MM.1S (cell line): ENCODE measurements at regions not wholly inside any gene's neighbourhood (a gene's known extent, or its start where the extent isn't known, plus 50 kb on each side); places are given as distances from the start of the nearest gene placed in this dataset.

Experiments
- DNase-seq: peaks from one replicate; pipeline ENCODE4 v3.0.0-alpha.2; 2015
- H2AFZ ChIP-seq: fragments of 300-600 bp; sonication (generic); 2 replicates; pipeline ENCODE4 v1.6.0; 2016; ENCODE audit warnings: antibody characterized with exemption, low read length
- H3F3A ChIP-seq: fragments of 300-600 bp; sonication (generic); 2 replicates; pipeline ENCODE4 v1.6.1; 2016; ENCODE audit warnings: mild to moderate bottlenecking, antibody characterized with exemption, low read length, moderate library complexity, mixed read lengths; ENCODE audit not compliant: insufficient read depth
- H3K27ac ChIP-seq: fragments of 300-600 bp; sonication (generic); 2 replicates; pipeline ENCODE4 v1.5.1; 2016; ENCODE audit warnings: mild to moderate bottlenecking, low read length
- H3K27me3 ChIP-seq: fragments of 300-600 bp; sonication (generic); replicated peaks from 2 replicates; pipeline ENCODE4 v1.6.0; 2016; ENCODE audit warnings: low read length; ENCODE audit not compliant: insufficient read depth
- H3K36me3 ChIP-seq: fragments of 300-600 bp; sonication (generic); replicated peaks from 2 replicates; pipeline ENCODE4 v1.6.1; 2016; ENCODE audit warnings: mild to moderate bottlenecking, low read length, mixed read lengths; ENCODE audit not compliant: insufficient read depth
- H3K4me1 ChIP-seq: fragments of 300-600 bp; sonication (generic); 2 replicates; pipeline ENCODE4 v1.6.1; 2016; ENCODE audit warnings: low read length, mixed read lengths
- H3K4me2 ChIP-seq: fragments of 300-600 bp; sonication (generic); 2 replicates; pipeline ENCODE4 v1.6.0; 2016; ENCODE audit warnings: low read depth, low read length
- H3K4me3 ChIP-seq: fragments of 300-600 bp; sonication (generic); 2 replicates; pipeline ENCODE4 v1.5.1; 2016; ENCODE audit warnings: low read length, mixed read lengths
- H3K79me2 ChIP-seq: fragments of 300-600 bp; sonication (generic); 2 replicates; pipeline ENCODE4 v1.6.1; 2016; ENCODE audit warnings: mixed run types, low read length, mixed read lengths
- H3K9ac ChIP-seq: fragments of 300-600 bp; sonication (generic); 2 replicates; pipeline ENCODE4 v1.6.1; 2016; ENCODE audit warnings: low read length, mixed read lengths
- H3K9me2 ChIP-seq: fragments of 300-600 bp; sonication (generic); replicated peaks from 2 replicates; pipeline ENCODE4 v1.6.1; 2016; ENCODE audit warnings: mild to moderate bottlenecking, low read length, mixed read lengths; ENCODE audit not compliant: insufficient read depth
- H3K9me3 ChIP-seq: fragments of 300-600 bp; sonication (generic); replicated peaks from 2 replicates; pipeline ENCODE4 v1.6.1; 2016; ENCODE audit warnings: mild to moderate bottlenecking, low read length, mixed read lengths; ENCODE audit not compliant: insufficient read depth
- H4K20me1 ChIP-seq: fragments of 300-600 bp; sonication (generic); 2 replicates; pipeline ENCODE4 v1.6.1; 2016; ENCODE audit warnings: mild to moderate bottlenecking, low read length, moderate library complexity, mixed read lengths; ENCODE audit not compliant: insufficient read depth
- CTCF ChIP-seq: fragments of 300-600 bp; sonication (generic); IDR thresholded peaks from 2 replicates; pipeline ENCODE4 v1.5.1; 2016; ENCODE audit warnings: antibody characterized with exemption, low read length, mixed read lengths
- EZH2 ChIP-seq: fragments of 300-600 bp; sonication (generic); optimal IDR thresholded peaks from 2 replicates; pipeline ENCODE3; 2017; ENCODE audit warnings: low read depth, mild to moderate bottlenecking, antibody characterized with exemption, low read length, mixed read lengths
- EZH2phosphoT487 ChIP-seq: fragments of 300-600 bp; sonication (generic); IDR thresholded peaks from 2 replicates; pipeline ENCODE4 v1.6.1; 2018; ENCODE audit warnings: antibody characterized with exemption, low read length

- Histone ChIP-seq H3K36me3 (no peaks in the 10 kb centered on the region), H4K20me1 (no peaks in the 10 kb centered on the region), H3K79me2 (no peaks in the 10 kb centered on the region), H2AFZ (no peak overlapping the region), H3K9me3 (no peaks in the 10 kb centered on the region), H3K4me3 (no peak overlapping the region), H3K4me1 (no peaks in the 10 kb centered on the region), H3K4me2 (no peak overlapping the region), H3K27me3 (no peaks in the 10 kb centered on the region), H3K27ac (no peak overlapping the region), H3F3A (no peaks in the 10 kb centered on the region), H3K9ac (no peak overlapping the region), H3K9me2 (no peaks in the 10 kb centered on the region)
- DNase-seq: no peak
- TF ChIP-seq EZH2phosphoT487: no peak
- TF ChIP-seq EZH2: no peak
- TF ChIP-seq CTCF: no peak
These were observed 639.7 kb upstream of the SYT4 start for GRCh38 chr18:43916984-43917383.

GRCh38 chr18:43917520-43917919, 640.2 kb upstream of the SYT4 start:
- H2AFZ ChIP-seq: no peak overlapping the region
- H4K20me1 ChIP-seq: no peaks in the 10 kb centered on the region
- no peak overlapping the region for H3K27ac ChIP-seq
- TF ChIP-seq EZH2 (no peak), EZH2phosphoT487 (no peak), CTCF (no peak)
- DNase-seq: no peak
- no peaks in the 10 kb centered on the region for H3K9me3 ChIP-seq
- no peaks in the 10 kb centered on the region for H3K4me1 ChIP-seq
- H3K79me2 ChIP-seq: no peaks in the 10 kb centered on the region
- no peaks in the 10 kb centered on the region for H3F3A ChIP-seq
- no peaks in the 10 kb centered on the region for H3K27me3 ChIP-seq
- no peaks in the 10 kb centered on the region for H3K36me3 ChIP-seq
- H3K9ac ChIP-seq: no peak overlapping the region
- no peaks in the 10 kb centered on the region for H3K9me2 ChIP-seq
- no peak overlapping the region for H3K4me3 ChIP-seq
- no peak overlapping the region for H3K4me2 ChIP-seq

- no peaks in the 10 kb centered on the region for H3K9me3 ChIP-seq
- DNase-seq: no peak
- TF ChIP-seq CTCF (no peak), EZH2phosphoT487 (no peak), EZH2 (no peak)
- no peak overlapping the region for H3K4me2 ChIP-seq
- no peak overlapping the region for H3K27ac ChIP-seq
- H2AFZ ChIP-seq: no peak overlapping the region
- H3F3A ChIP-seq: no peaks in the 10 kb centered on the region
- H4K20me1 ChIP-seq: no peaks in the 10 kb centered on the region
- H3K9me2 ChIP-seq: no peaks in the 10 kb centered on the region
- H3K79me2 ChIP-seq: no peaks in the 10 kb centered on the region
- H3K36me3 ChIP-seq: no peaks in the 10 kb centered on the region
- no peak overlapping the region for H3K9ac ChIP-seq
- no peaks in the 10 kb centered on the region for H3K27me3 ChIP-seq
- no peaks in the 10 kb centered on the region for H3K4me1 ChIP-seq
- no peak overlapping the region for H3K4me3 ChIP-seq
These were observed 642.3 kb upstream of the SYT4 start for GRCh38 chr18:43919551-43919950.
